Loucy (cell line): ENCODE measurements at regions not wholly inside any gene's neighbourhood (a gene's known extent, or its start where the extent isn't known, plus 50 kb on each side); places are given as distances from the start of the nearest gene placed in this dataset.

Source experiments
- CTCF ChIP-seq: fragments of 200-600 bp; sonication (generic); conservative IDR thresholded peaks from 2 replicates; pipeline ENCODE4 v1.5.1; 2014; ENCODE audit warnings: mild to moderate bottlenecking, antibody characterized with exemption, low read length
- EZH2phosphoT487 ChIP-seq: fragments of 200-600 bp; IDR thresholded peaks from 2 replicates; pipeline ENCODE4 v1.6.1; 2018; ENCODE audit warnings: antibody characterized with exemption, mild to moderate bottlenecking, moderate library complexity, borderline replicate concordance

DNA sequence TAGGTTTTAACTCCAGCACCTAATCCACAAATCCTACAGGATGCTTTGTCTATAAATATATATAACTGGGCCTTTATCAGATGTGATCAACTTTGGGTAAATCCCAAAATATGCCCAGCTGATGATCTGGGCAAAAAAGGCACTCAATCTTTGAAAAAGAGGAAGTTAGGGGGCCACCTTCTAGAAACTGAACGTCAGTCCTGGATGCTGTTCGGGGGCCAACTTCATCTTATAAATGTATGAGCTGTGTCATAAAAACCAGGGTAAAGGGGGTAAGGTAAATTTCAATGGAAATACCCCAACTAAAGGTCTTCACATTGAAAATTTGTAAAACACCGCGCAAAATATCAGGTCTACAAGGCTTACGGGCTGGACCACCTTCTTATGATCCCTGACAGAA is 264.4 kb upstream of the UBE2E2 start:
- no peak for TF ChIP-seq CTCF
- no peak for TF ChIP-seq EZH2phosphoT487
